ENCODE measurements at regions not wholly inside any gene's neighbourhood (a gene's known extent, or its start where the extent isn't known, plus 50 kb on each side); places are given as distances from the start of the nearest gene placed in this dataset.

GRCh38 chr12:116381240-116381743 is 103.8 kb upstream of the MED13L start:
- TF ChIP-seq POLR2AphosphoS5 (IDR thresholded peaks at IDR 0.05; ENCODE audit: low read depth, low read length) (no peak), SIN3A (IDR thresholded peaks at IDR 0.05; ENCODE audit: borderline replicate concordance, insufficient read depth, low read length) (no peak), TAF1 (IDR thresholded peaks at IDR 0.05; ENCODE audit: borderline replicate concordance, insufficient read depth, low read length) (no peak)

GRCh38 chr12:116381744-116382685 is 104.5 kb upstream of the MED13L start:
- TF ChIP-seq SIN3A (IDR thresholded peaks at IDR 0.05; ENCODE audit: borderline replicate concordance, insufficient read depth, low read length) (peak; percentile 32; the same call in 1 of the 2 replicates), POLR2AphosphoS5 (IDR thresholded peaks at IDR 0.05; ENCODE audit: low read depth, low read length) (no peak), REST (IDR thresholded peaks at IDR 0.05; ENCODE audit: insufficient read depth in 1 of 2, low read depth in 2 of 2, low read length in 2 of 2) (0 out of 4 replicates have a peak, but pooled peaks of 1 of the 2 experiments have one; percentile 17)

- TF ChIP-seq FOXP2 (optimal IDR thresholded peaks at IDR 0.05; ENCODE audit: borderline replicate concordance, extremely low read depth, extremely low read length, insufficient read depth) (peak; percentile 9), REST (IDR thresholded peaks at IDR 0.05; ENCODE audit: insufficient read depth in 1 of 2, low read depth in 2 of 2, low read length in 2 of 2) (no peak), TAF1 (IDR thresholded peaks at IDR 0.05; ENCODE audit: borderline replicate concordance, insufficient read depth, low read length) (no peak), POLR2AphosphoS5 (IDR thresholded peaks at IDR 0.05; ENCODE audit: low read depth, low read length) (no peak), SIN3A (IDR thresholded peaks at IDR 0.05; ENCODE audit: borderline replicate concordance, insufficient read depth, low read length) (no peak)
Observed at GRCh38 chr12:116382686-116383530, 105.4 kb upstream of the MED13L start.

GRCh38 chr12:116384175-116384574 is 106.7 kb upstream of the MED13L start:
- no peak for TF ChIP-seq SIN3A (IDR thresholded peaks at IDR 0.05; ENCODE audit: borderline replicate concordance, insufficient read depth, low read length)
- TF ChIP-seq TAF1 (IDR thresholded peaks at IDR 0.05; ENCODE audit: borderline replicate concordance, insufficient read depth, low read length) = no peak
- no peak for TF ChIP-seq FOXP2 (optimal IDR thresholded peaks at IDR 0.05; ENCODE audit: borderline replicate concordance, extremely low read depth, extremely low read length, insufficient read depth)
- TF ChIP-seq POLR2AphosphoS5 (IDR thresholded peaks at IDR 0.05; ENCODE audit: low read depth, low read length) = no peak
- TF ChIP-seq REST (IDR thresholded peaks at IDR 0.05; ENCODE audit: insufficient read depth in 1 of 2, low read depth in 2 of 2, low read length in 2 of 2) = no peak

- TF ChIP-seq FOXP2 (optimal IDR thresholded peaks at IDR 0.05; ENCODE audit: borderline replicate concordance, extremely low read depth, extremely low read length, insufficient read depth) (no peak), TAF1 (IDR thresholded peaks at IDR 0.05; ENCODE audit: borderline replicate concordance, insufficient read depth, low read length) (no peak), POLR2AphosphoS5 (IDR thresholded peaks at IDR 0.05; ENCODE audit: low read depth, low read length) (no peak), SIN3A (IDR thresholded peaks at IDR 0.05; ENCODE audit: borderline replicate concordance, insufficient read depth, low read length) (no peak), REST (IDR thresholded peaks at IDR 0.05; ENCODE audit: insufficient read depth in 1 of 2, low read depth in 2 of 2, low read length in 2 of 2) (no peak)
Observed at GRCh38 chr12:116384691-116385485, 107.4 kb upstream of the MED13L start.

All from PFSK-1 (cell line).